Neural cell (in vitro differentiated cells): ENCODE measurements at regions not wholly inside any gene's neighbourhood (a gene's known extent, or its start where the extent isn't known, plus 50 kb on each side); places are given as distances from the start of the nearest gene placed in this dataset.

Experiments
- H2AFZ ChIP-seq: fragments of 200-600, 300-800 bp; sonication (generic), shearing (Covaris generic); 2 replicates; pipeline ENCODE4 v1.6.0; 2014; ENCODE audit warnings: low read depth, mild to moderate bottlenecking, antibody characterized with exemption, low read length, moderate library complexity
- H3F3A ChIP-seq: fragments of 200-600 bp; shearing (Covaris generic); 2 replicates; pipeline ENCODE4 v1.6.1; 2016; ENCODE audit warnings: mild to moderate bottlenecking, moderate library complexity, mixed read lengths, antibody characterized with exemption, low read length; ENCODE audit not compliant: insufficient read depth, poor library complexity, severe bottlenecking
- H3K27ac ChIP-seq: fragments of 200-600, 300-800 bp; sonication (generic), shearing (Covaris generic); 2 replicates; pipeline ENCODE4 v1.5.1; 2014; ENCODE audit warnings: mild to moderate bottlenecking, low read length, moderate library complexity
- H3K27me3 ChIP-seq: fragments of 300-800, 200-600 bp; sonication (generic), shearing (Covaris generic); 2 replicates; pipeline ENCODE4 v1.6.0; 2014; ENCODE audit warnings: mild to moderate bottlenecking, low read depth, low read length, moderate library complexity; ENCODE audit not compliant: insufficient read depth
- H3K36me3 ChIP-seq: fragments of 300-800, 200-600 bp; sonication (generic), shearing (Covaris generic); 2 replicates; pipeline ENCODE4 v1.5.1; 2014; ENCODE audit warnings: mild to moderate bottlenecking, antibody characterized with exemption, low read length, moderate library complexity; ENCODE audit not compliant: insufficient read depth
- H3K4me2 ChIP-seq: fragments of 300-800, 200-600 bp; sonication (generic), shearing (Covaris generic); 2 replicates; pipeline ENCODE4 v1.6.0; 2014; ENCODE audit warnings: mild to moderate bottlenecking, low read length
- H3K4me3 ChIP-seq: fragments of 300-800, 200-600 bp; sonication (generic), shearing (Covaris generic); 2 replicates; pipeline ENCODE4 v1.5.1; 2014; ENCODE audit warnings: mild to moderate bottlenecking, low read length, moderate library complexity
- H3K79me2 ChIP-seq: fragments of 200-600 bp; shearing (Covaris generic); replicated peaks from 2 replicates; pipeline ENCODE4 v1.6.0; 2014; ENCODE audit warnings: mild to moderate bottlenecking, low read length, moderate library complexity; ENCODE audit not compliant: insufficient read depth
- H3K9ac ChIP-seq: fragments of 300-800, 200-600 bp; sonication (generic), shearing (Covaris generic); 2 replicates; pipeline ENCODE4 v1.6.1; 2016; ENCODE audit warnings: mild to moderate bottlenecking, low read length, mixed read lengths
- H3K9me2 ChIP-seq: fragments of 200-600 bp; shearing (Covaris generic); 2 replicates; pipeline ENCODE4 v1.6.1; 2016; ENCODE audit warnings: mild to moderate bottlenecking, low read length, mixed read lengths; ENCODE audit not compliant: insufficient read depth
- H3K9me3 ChIP-seq: fragments of 200-600, 300-800 bp; sonication (generic), shearing (Covaris generic); 2 replicates; pipeline ENCODE4 v1.6.1; 2016; ENCODE audit warnings: mild to moderate bottlenecking, mixed run types, low read length, moderate library complexity, mixed read lengths
- H4K20me1 ChIP-seq: fragments of 200-600 bp; shearing (Covaris generic); 2 replicates; pipeline ENCODE4 v1.6.1; 2016; ENCODE audit warnings: mild to moderate bottlenecking, mixed run types; ENCODE audit not compliant: insufficient read depth
- EP300 ChIP-seq: fragments of 450-650 bp; conservative IDR thresholded peaks from 2 replicates; pipeline ENCODE4 v1.6.1; 2014; ENCODE audit warnings: antibody characterized with exemption, mild to moderate bottlenecking, moderate library complexity; ENCODE audit not compliant: poor library complexity, severe bottlenecking
- EZH2 ChIP-seq: fragments of 200-600, 300-800 bp; shearing (Covaris generic), sonication (generic); IDR thresholded peaks from 2 replicates; pipeline ENCODE4 v1.6.1; 2014; ENCODE audit warnings: antibody characterized with exemption, low read length, borderline replicate concordance, mild to moderate bottlenecking; ENCODE audit not compliant: insufficient read depth, poor library complexity, severe bottlenecking
- MXI1 ChIP-seq: fragments of 450-650 bp; conservative IDR thresholded peaks from 2 replicates; pipeline ENCODE4 v1.6.1; 2014; ENCODE audit warnings: antibody characterized with exemption, mild to moderate bottlenecking; ENCODE audit not compliant: poor library complexity, severe bottlenecking
- POLR2AphosphoS5 ChIP-seq: IDR thresholded peaks from 2 replicates; pipeline ENCODE4 v1.6.1; 2012
- RAD21 ChIP-seq: fragments of 450-650 bp; conservative IDR thresholded peaks from 2 replicates; pipeline ENCODE4 v1.6.1; 2014; ENCODE audit warnings: antibody characterized with exemption, mild to moderate bottlenecking, moderate library complexity
- SMC3 ChIP-seq: fragments of 450-650 bp; conservative IDR thresholded peaks from 2 replicates; pipeline ENCODE4 v1.6.1; 2014; ENCODE audit warnings: antibody characterized with exemption, mild to moderate bottlenecking, moderate library complexity; ENCODE audit not compliant: poor library complexity
- TAF1 ChIP-seq: IDR thresholded peaks from 2 replicates; pipeline ENCODE4 v1.6.1; 2012; ENCODE audit warnings: low read depth
- TF ChIP-seq, protein P1 (sequence below): fragments of 450-650 bp; IDR thresholded peaks from 2 replicates; pipeline ENCODE4 v1.5.1; 2014; ENCODE audit warnings: antibody characterized with exemption, mild to moderate bottlenecking, moderate library complexity; ENCODE audit not compliant: poor library complexity, severe bottlenecking
- TF ChIP-seq, protein P2 (sequence below): IDR thresholded peaks from 2 replicates; pipeline ENCODE4 v1.6.1; 2012; ENCODE audit warnings: borderline replicate concordance

GRCh38 chr6:145323646-145324045, 411.7 kb downstream of the EPM2A start:
- TF ChIP-seq, protein P1, sequence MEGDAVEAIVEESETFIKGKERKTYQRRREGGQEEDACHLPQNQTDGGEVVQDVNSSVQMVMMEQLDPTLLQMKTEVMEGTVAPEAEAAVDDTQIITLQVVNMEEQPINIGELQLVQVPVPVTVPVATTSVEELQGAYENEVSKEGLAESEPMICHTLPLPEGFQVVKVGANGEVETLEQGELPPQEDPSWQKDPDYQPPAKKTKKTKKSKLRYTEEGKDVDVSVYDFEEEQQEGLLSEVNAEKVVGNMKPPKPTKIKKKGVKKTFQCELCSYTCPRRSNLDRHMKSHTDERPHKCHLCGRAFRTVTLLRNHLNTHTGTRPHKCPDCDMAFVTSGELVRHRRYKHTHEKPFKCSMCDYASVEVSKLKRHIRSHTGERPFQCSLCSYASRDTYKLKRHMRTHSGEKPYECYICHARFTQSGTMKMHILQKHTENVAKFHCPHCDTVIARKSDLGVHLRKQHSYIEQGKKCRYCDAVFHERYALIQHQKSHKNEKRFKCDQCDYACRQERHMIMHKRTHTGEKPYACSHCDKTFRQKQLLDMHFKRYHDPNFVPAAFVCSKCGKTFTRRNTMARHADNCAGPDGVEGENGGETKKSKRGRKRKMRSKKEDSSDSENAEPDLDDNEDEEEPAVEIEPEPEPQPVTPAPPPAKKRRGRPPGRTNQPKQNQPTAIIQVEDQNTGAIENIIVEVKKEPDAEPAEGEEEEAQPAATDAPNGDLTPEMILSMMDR = no peak
- TF ChIP-seq POLR2AphosphoS5 = no peak
- TF ChIP-seq SMC3 = no peak
- TF ChIP-seq EZH2 = no peak
- no peak for TF ChIP-seq MXI1
- no peak for TF ChIP-seq RAD21
- TF ChIP-seq, protein P2, sequence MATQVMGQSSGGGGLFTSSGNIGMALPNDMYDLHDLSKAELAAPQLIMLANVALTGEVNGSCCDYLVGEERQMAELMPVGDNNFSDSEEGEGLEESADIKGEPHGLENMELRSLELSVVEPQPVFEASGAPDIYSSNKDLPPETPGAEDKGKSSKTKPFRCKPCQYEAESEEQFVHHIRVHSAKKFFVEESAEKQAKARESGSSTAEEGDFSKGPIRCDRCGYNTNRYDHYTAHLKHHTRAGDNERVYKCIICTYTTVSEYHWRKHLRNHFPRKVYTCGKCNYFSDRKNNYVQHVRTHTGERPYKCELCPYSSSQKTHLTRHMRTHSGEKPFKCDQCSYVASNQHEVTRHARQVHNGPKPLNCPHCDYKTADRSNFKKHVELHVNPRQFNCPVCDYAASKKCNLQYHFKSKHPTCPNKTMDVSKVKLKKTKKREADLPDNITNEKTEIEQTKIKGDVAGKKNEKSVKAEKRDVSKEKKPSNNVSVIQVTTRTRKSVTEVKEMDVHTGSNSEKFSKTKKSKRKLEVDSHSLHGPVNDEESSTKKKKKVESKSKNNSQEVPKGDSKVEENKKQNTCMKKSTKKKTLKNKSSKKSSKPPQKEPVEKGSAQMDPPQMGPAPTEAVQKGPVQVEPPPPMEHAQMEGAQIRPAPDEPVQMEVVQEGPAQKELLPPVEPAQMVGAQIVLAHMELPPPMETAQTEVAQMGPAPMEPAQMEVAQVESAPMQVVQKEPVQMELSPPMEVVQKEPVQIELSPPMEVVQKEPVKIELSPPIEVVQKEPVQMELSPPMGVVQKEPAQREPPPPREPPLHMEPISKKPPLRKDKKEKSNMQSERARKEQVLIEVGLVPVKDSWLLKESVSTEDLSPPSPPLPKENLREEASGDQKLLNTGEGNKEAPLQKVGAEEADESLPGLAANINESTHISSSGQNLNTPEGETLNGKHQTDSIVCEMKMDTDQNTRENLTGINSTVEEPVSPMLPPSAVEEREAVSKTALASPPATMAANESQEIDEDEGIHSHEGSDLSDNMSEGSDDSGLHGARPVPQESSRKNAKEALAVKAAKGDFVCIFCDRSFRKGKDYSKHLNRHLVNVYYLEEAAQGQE = no peak
- TF ChIP-seq TAF1 = no peak
- no peak for TF ChIP-seq EP300
- Histone ChIP-seq H3K4me3 (no peak overlapping the region), H3K79me2 (no peaks in the 10 kb centered on the region), H3K27ac (no peak overlapping the region), H4K20me1 (no peaks in the 10 kb centered on the region), H3K4me2 (no peak overlapping the region), H2AFZ (no peak overlapping the region), H3K9me2 (no peaks in the 10 kb centered on the region), H3K27me3 (no peaks in the 10 kb centered on the region), H3K9ac (no peak overlapping the region), H3K9me3 (no peaks in the 10 kb centered on the region), H3K36me3 (no peaks in the 10 kb centered on the region), H3F3A (no peaks in the 10 kb centered on the region)

GRCh38 chr6:145327586-145327985, 407.7 kb downstream of the EPM2A start:
- no peak overlapping the region for H3K27ac ChIP-seq
- H2AFZ ChIP-seq = no peak overlapping the region
- H3K79me2 ChIP-seq = no peaks in the 10 kb centered on the region
- H3F3A ChIP-seq = no peaks in the 10 kb centered on the region
- no peaks in the 10 kb centered on the region for H3K9me3 ChIP-seq
- no peaks in the 10 kb centered on the region for H3K27me3 ChIP-seq
- H3K9ac ChIP-seq = no peak overlapping the region
- no peaks in the 10 kb centered on the region for H3K9me2 ChIP-seq
- no peaks in the 10 kb centered on the region for H3K36me3 ChIP-seq
- H3K4me2 ChIP-seq = no peak overlapping the region
- TF ChIP-seq, protein P2 = no peak
- no peak overlapping the region for H3K4me3 ChIP-seq
- H4K20me1 ChIP-seq = no peaks in the 10 kb centered on the region
